ENCODE measurements at regions not wholly inside any gene's neighbourhood (a gene's known extent, or its start where the extent isn't known, plus 50 kb on each side); places are given as distances from the start of the nearest gene placed in this dataset.

GRCh38 chr12:114968727-114969126, 284.8 kb upstream of the TBX3 start:
- no peak for TF ChIP-seq SIX5 (IDR thresholded peaks at IDR 0.05; ENCODE audit: low read depth, low read length)
- no peak for TF ChIP-seq E2F6 (IDR thresholded peaks at IDR 0.05)
- no peak for TF ChIP-seq RFX5 (IDR thresholded peaks at IDR 0.05; ENCODE audit: borderline replicate concordance, low read depth, low read length)
- no peak for TF ChIP-seq BRCA1 (IDR thresholded peaks at IDR 0.05; ENCODE audit: low read depth, low read length)
- no peak for TF ChIP-seq SIRT6 (IDR thresholded peaks at IDR 0.05; ENCODE audit: low read length)
- TF ChIP-seq RNF2 (IDR thresholded peaks at IDR 0.05; ENCODE audit: borderline replicate concordance, low read depth, low read length, missing control alignments, poor library complexity, severe bottlenecking) = no peak
- TF ChIP-seq TBP (IDR thresholded peaks at IDR 0.05; ENCODE audit: low read depth, low read length) = no peak
- POLR2A ChIA-PET (ENCODE audit: partially characterized antibody) = no interaction called here
- no peak overlapping the region for H3K14ac ChIP-seq (ENCODE audit: insufficient read length)

More at GRCh38 chr12:114968727-114969126, 284.8 kb upstream of the TBX3 start:
- no peak overlapping the region for H4K91ac ChIP-seq (replicated peaks; ENCODE audit: insufficient read length, low read length)
- 90% methylated on average over 4 of the region's 4 CpGs; no CpG with 5 or more reads in 1 of the 2 experiments for WGBS, 2 experiments (ENCODE audit: extremely low coverage in 1 of 2, insufficient coverage in 1 of 2, insufficient read length in 1 of 2, insufficient replicate concordance in 2 of 2, low coverage in 1 of 2, low lambda C conversion rate in 2 of 2, missing lambda C conversion rate in 1 of 2)
- CTCF ChIA-PET (ENCODE audit: partially characterized antibody) = interaction anchor here (1.8 kb wide), 1 partner anchor 35 kb away, joined by 6 read pairs; no protein-coding TSS in a partner anchor
- no peak overlapping the region for H2BK5ac ChIP-seq (ENCODE audit: low read depth, low read length)
- no peaks in the 10 kb centered on the region for H3K4me1 ChIP-seq (replicated peaks in 1 of 4; ENCODE audit: control insufficient read depth in 3 of 4, insufficient read depth in 4 of 4, low read length in 3 of 4)
- H3K18ac ChIP-seq (ENCODE audit: extremely low read depth, low read length) = no peak overlapping the region
- no peaks in the 10 kb centered on the region; a peak in 1 of 4 replicates for H3K9me3 ChIP-seq (ENCODE audit: insufficient read depth in 2 of 2, low read depth in 1 of 2, low read length in 1 of 2)
- H3K79me1 ChIP-seq (ENCODE audit: low read depth, low read length) = no peaks in the 10 kb centered on the region
- H3K4me3 ChIP-seq (ENCODE audit: extremely low read depth in 1 of 4, insufficient read depth in 2 of 4, low read depth in 3 of 4, low read length in 4 of 4) = no peak overlapping the region
- H3K9ac ChIP-seq (replicated peaks in 1 of 4; ENCODE audit: extremely low read depth in 1 of 4, low read depth in 3 of 4, low read length in 3 of 4) = no peak overlapping the region
- H3K23ac ChIP-seq (ENCODE audit: insufficient read length) = no peak overlapping the region
- H2AK5ac ChIP-seq (ENCODE audit: low read depth, low read length) = no peak overlapping the region
- no peak overlapping the region for H2BK12ac ChIP-seq (ENCODE audit: low read depth, low read length)
- H3K4ac ChIP-seq (replicated peaks; ENCODE audit: insufficient read length, low read depth, low read length) = no peak overlapping the region
- no peaks in the 10 kb centered on the region for H4K20me1 ChIP-seq (replicated peaks in 1 of 2; ENCODE audit: control insufficient read depth in 1 of 2, insufficient read depth in 2 of 2, low read length in 2 of 2)
- no peak overlapping the region for H2BK20ac ChIP-seq (ENCODE audit: low read length)
- H4K8ac ChIP-seq (ENCODE audit: extremely low read depth, insufficient read depth, low read length) = no peak overlapping the region
- FAIRE-seq (no peak), DNase-seq (ENCODE audit: low read depth in 1 of 2, low spot score in 2 of 2) (no peak)
- H4K5ac ChIP-seq (ENCODE audit: insufficient read length, low read depth, low read length) = no peak overlapping the region
- H3K4me2 ChIP-seq (ENCODE audit: insufficient read depth in 1 of 2, low read depth in 2 of 2, low read length in 2 of 2) = no peak overlapping the region
- no peak overlapping the region for H3K27ac ChIP-seq (ENCODE audit: low read depth, low read length)
- H3K79me2 ChIP-seq (ENCODE audit: control insufficient read depth in 1 of 2, insufficient read depth in 2 of 2, low read length in 2 of 2) = no peaks in the 10 kb centered on the region
- no peak overlapping the region for H3K56ac ChIP-seq (replicated peaks; ENCODE audit: insufficient read length, low read depth, low read length)
- no peaks in the 10 kb centered on the region for H3K36me3 ChIP-seq (ENCODE audit: control insufficient read depth in 2 of 4, insufficient read depth in 4 of 4, low read length in 3 of 4)
- H2AFZ ChIP-seq (ENCODE audit: low read length) = no peak overlapping the region
- H3K27me3 ChIP-seq (replicated peaks in 1 of 4; ENCODE audit: control insufficient read depth in 3 of 4, extremely low read depth in 1 of 4, insufficient read depth in 3 of 4, low read length in 3 of 4) = peaks cover 0 to 1% (median 0%) of the 10 kb centered on the region in 4 experiments; a peak in 1 of 7 replicates
- no peaks in the 10 kb centered on the region for H3K23me2 ChIP-seq (ENCODE audit: low read depth, low read length)
- H2BK15ac ChIP-seq (ENCODE audit: low read length) = no peak overlapping the region
- no peak overlapping the region for H2BK120ac ChIP-seq (replicated peaks; ENCODE audit: low read depth, low read length)

Data from H1 (cell line).